NCI-H2081 treated with DMSO at 0.1 percent for 48 hours (cell line): ENCODE measurements at regions not wholly inside any gene's neighbourhood (a gene's known extent, or its start where the extent isn't known, plus 50 kb on each side); places are given as distances from the start of the nearest gene placed in this dataset.

Experiments
- DNase-seq: peaks from one replicate; lab custom pipeline; 2025; lab: John Stamatoyannopoulos, UW

GRCh38 chrX:95029571-95029970, 1355.6 kb downstream of the FAM133A start:
- DNase-seq = no peak

GRCh38 chrX:95040104-95040503, 1366.1 kb downstream of the FAM133A start:
- no peak for DNase-seq

- DNase-seq = no peak
Measured at GRCh38 chrX:95044331-95044730, 1370.3 kb downstream of the FAM133A start.

GRCh38 chrX:95055991-95056390, 1382.0 kb downstream of the FAM133A start:
- no peak for DNase-seq

- no peak for DNase-seq
Measured at GRCh38 chrX:95056901-95057300, 1382.9 kb downstream of the FAM133A start.

GRCh38 chrX:95057341-95057740, 1383.3 kb downstream of the FAM133A start:
- DNase-seq = no peak

- no peak for DNase-seq
Measured at GRCh38 chrX:95058815-95059214, 1384.8 kb downstream of the FAM133A start.

- no peak for DNase-seq
Measured at GRCh38 chrX:95059909-95060308, 1385.9 kb downstream of the FAM133A start.

- no peak for DNase-seq
Measured at GRCh38 chrX:95063554-95063953, 1389.5 kb downstream of the FAM133A start.

- DNase-seq = no peak
Measured at GRCh38 chrX:95065151-95065550, 1391.1 kb downstream of the FAM133A start.

GRCh38 chrX:95071052-95071451, 1397.0 kb downstream of the FAM133A start:
- DNase-seq = no peak

GRCh38 chrX:95071621-95072020, 1397.6 kb downstream of the FAM133A start:
- DNase-seq = no peak

GRCh38 chrX:95076449-95076848, 1402.4 kb downstream of the FAM133A start:
- DNase-seq = peak; percentile 7

GRCh38 chrX:95101851-95102390, 1427.9 kb downstream of the FAM133A start:
- no peak for DNase-seq

- DNase-seq = no peak
Measured at GRCh38 chrX:95117556-95117955, 1443.5 kb downstream of the FAM133A start.

GRCh38 chrX:95145848-95146490, 1472.0 kb downstream of the FAM133A start:
- DNase-seq = no peak

GRCh38 chrX:95152810-95153209, 1478.8 kb downstream of the FAM133A start:
- no peak for DNase-seq

- DNase-seq = no peak
Measured at GRCh38 chrX:95156566-95156965, 1482.6 kb downstream of the FAM133A start.
